ENCODE measurements at regions not wholly inside any gene's neighbourhood (a gene's known extent, or its start where the extent isn't known, plus 50 kb on each side); places are given as distances from the start of the nearest gene placed in this dataset.

GRCh38 chr2:35614640-35615039, 740.9 kb upstream of the CRIM1 start:
- TF ChIP-seq, protein P1, sequence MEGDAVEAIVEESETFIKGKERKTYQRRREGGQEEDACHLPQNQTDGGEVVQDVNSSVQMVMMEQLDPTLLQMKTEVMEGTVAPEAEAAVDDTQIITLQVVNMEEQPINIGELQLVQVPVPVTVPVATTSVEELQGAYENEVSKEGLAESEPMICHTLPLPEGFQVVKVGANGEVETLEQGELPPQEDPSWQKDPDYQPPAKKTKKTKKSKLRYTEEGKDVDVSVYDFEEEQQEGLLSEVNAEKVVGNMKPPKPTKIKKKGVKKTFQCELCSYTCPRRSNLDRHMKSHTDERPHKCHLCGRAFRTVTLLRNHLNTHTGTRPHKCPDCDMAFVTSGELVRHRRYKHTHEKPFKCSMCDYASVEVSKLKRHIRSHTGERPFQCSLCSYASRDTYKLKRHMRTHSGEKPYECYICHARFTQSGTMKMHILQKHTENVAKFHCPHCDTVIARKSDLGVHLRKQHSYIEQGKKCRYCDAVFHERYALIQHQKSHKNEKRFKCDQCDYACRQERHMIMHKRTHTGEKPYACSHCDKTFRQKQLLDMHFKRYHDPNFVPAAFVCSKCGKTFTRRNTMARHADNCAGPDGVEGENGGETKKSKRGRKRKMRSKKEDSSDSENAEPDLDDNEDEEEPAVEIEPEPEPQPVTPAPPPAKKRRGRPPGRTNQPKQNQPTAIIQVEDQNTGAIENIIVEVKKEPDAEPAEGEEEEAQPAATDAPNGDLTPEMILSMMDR (IDR thresholded peaks at IDR 0.05): no peak
- no peak for TF ChIP-seq GABPB1 (CRISPR knock-in tag; IDR thresholded peaks at IDR 0.05)

Data from WTC11 (cell line).